ENCODE measurements at regions not wholly inside any gene's neighbourhood (a gene's known extent, or its start where the extent isn't known, plus 50 kb on each side); places are given as distances from the start of the nearest gene placed in this dataset.

GRCh38 chr4:148962539-148963290, 520.5 kb upstream of the NR3C2 start:
- TF ChIP-seq CTCF (conservative IDR thresholded peaks at IDR 0.05 in 1 of 2, IDR thresholded peaks at IDR 0.05 in 1 of 2; ENCODE audit: low read depth in 1 of 2, low read length in 2 of 2) (no peak), EZH2 (IDR thresholded peaks at IDR 0.05; ENCODE audit: low read length, missing control alignments) (no peak)
